GM12878 (cell line): ENCODE measurements at regions not wholly inside any gene's neighbourhood (a gene's known extent, or its start where the extent isn't known, plus 50 kb on each side); places are given as distances from the start of the nearest gene placed in this dataset.

Source experiments
- ATAC-seq: fragments of 200-7000 bp; cut with Tn5 transposase; 3 replicates; pipeline ENCODE4 v1.9.1; 2020; ENCODE audit warnings: mild to moderate bottlenecking, moderate library complexity
- BruUV-seq: library from RNA; stranded (reverse); fragments of 400-500 nt; replicated peaks from 2 replicates; lab custom pipeline; 2021; lab: Mats Ljungman, UMichigan
- CTCF ChIA-PET: fragments of 300-600 bp; sonication (Branson Sonifier 250); formaldehyde crosslinking; extraction: SDS; loops from one replicate; lab custom pipeline; 2021; ENCODE audit warnings: inconsistent platforms; lab: Yijun Ruan, JAX
- POLR2A ChIA-PET: fragments of 350-600 bp; formaldehyde crosslinking; extraction: SDS; loops from one replicate; lab custom pipeline; 2021; ENCODE audit warnings: inconsistent platforms; lab: Charles Lee
- RAD21 ChIA-PET: fragments of 300-600 bp; sonication (Branson Sonifier 250); formaldehyde crosslinking; loops from one replicate; lab custom pipeline; 2023; ENCODE audit warnings: antibody characterized with exemption; ENCODE audit not compliant: unreplicated experiment; lab: Charles Lee
- SMC1A ChIA-PET: fragments of 300-600 bp; sonication (Branson Sonifier 250); formaldehyde crosslinking; loops from one replicate; lab custom pipeline; 2023; ENCODE audit not compliant: unreplicated experiment, uncharacterized antibody; lab: Charles Lee
- DNase-seq: peaks from one replicate; pipeline ENCODE4 v3.0.0-alpha.2; 2011; ENCODE audit warnings: low read depth, low spot score
- FAIRE-seq: peaks from 3 replicates; lab custom pipeline; 2011; peaks lifted over from hg19 to GRCh38; lab: Jason Lieb, UNC
- H2AFZ ChIP-seq: 2 replicates; pipeline ENCODE4 v1.6.0; 2011; ENCODE audit warnings: low read depth, low read length, control low read depth; ENCODE audit not compliant: control insufficient read depth
- H3K27ac ChIP-seq: 2 replicates; pipeline ENCODE4 v1.5.1; 2011; ENCODE audit warnings: control low read depth; ENCODE audit not compliant: control insufficient read depth, insufficient read depth
- H3K27me3 ChIP-seq, 2 experiments: replicated peaks in 1 of 2; 2 replicates each; pipeline versions ENCODE4 v1.6.0 to v1.6.1; 2011; ENCODE audit warnings: low read length in 1 of 2; ENCODE audit not compliant: control insufficient read depth in 2 of 2, insufficient read depth in 2 of 2
- H3K36me3 ChIP-seq, 2 experiments: 2 replicates each; pipeline ENCODE4 v1.5.1; 2011; ENCODE audit warnings: low read length in 1 of 2; ENCODE audit not compliant: control insufficient read depth in 2 of 2, insufficient read depth in 2 of 2
- H3K4me1 ChIP-seq: 2 replicates; pipeline ENCODE4 v1.6.1; 2011; ENCODE audit warnings: mild to moderate bottlenecking, low read length, moderate library complexity, mixed read lengths; ENCODE audit not compliant: control insufficient read depth, insufficient read depth
- H3K4me2 ChIP-seq: 2 replicates; pipeline ENCODE4 v1.6.0; 2011; ENCODE audit warnings: control low read depth; ENCODE audit not compliant: control insufficient read depth, insufficient read depth
- H3K4me3 ChIP-seq: fragments of 200-600 bp; sonication (generic); 2 replicates; pipeline ENCODE4 v1.5.1; 2016
- H3K79me2 ChIP-seq: 2 replicates; pipeline ENCODE4 v1.6.0; 2011; ENCODE audit warnings: low read length; ENCODE audit not compliant: control insufficient read depth, insufficient read depth
- H3K9ac ChIP-seq: 2 replicates; pipeline ENCODE4 v1.8.0; 2011; ENCODE audit warnings: low read length, control low read depth, mixed read lengths; ENCODE audit not compliant: control insufficient read depth, insufficient read depth
- H3K9me3 ChIP-seq: replicated peaks from 3 replicates; pipeline ENCODE4 v1.5.1; 2011; ENCODE audit warnings: mild to moderate bottlenecking, low read length; ENCODE audit not compliant: control insufficient read depth, insufficient read depth
- H4K20me1 ChIP-seq: 2 replicates; pipeline ENCODE4 v1.6.0; 2011; ENCODE audit not compliant: control insufficient read depth, insufficient read depth
- BCLAF1 ChIP-seq: fragments of 450-650 bp; IDR thresholded peaks from 2 replicates; pipeline ENCODE4 v1.6.1; 2017; ENCODE audit warnings: antibody characterized with exemption, mild to moderate bottlenecking, moderate library complexity
- CHD1 ChIP-seq: IDR thresholded peaks from 2 replicates; pipeline ENCODE4 v1.6.1; 2012; ENCODE audit warnings: low read depth, low read length, improper control_type of control experiment
- CREB1 ChIP-seq: IDR thresholded peaks from 2 replicates; pipeline ENCODE4 v1.6.1; 2012; ENCODE audit warnings: low read depth, mild to moderate bottlenecking, inconsistent platforms
- FOS ChIP-seq: IDR thresholded peaks from 3 replicates; pipeline ENCODE4 v1.6.1; 2011; ENCODE audit warnings: borderline replicate concordance; ENCODE audit not compliant: insufficient read length; ENCODE audit errors: extremely low read depth
- HDAC2 ChIP-seq: fragments of 200-600 bp; sonication (generic); IDR thresholded peaks from 2 replicates; pipeline ENCODE4 v1.6.1; 2017
- IRF5 ChIP-seq: fragments of 450-650 bp; IDR thresholded peaks from 2 replicates; pipeline ENCODE4 v1.6.1; 2017; ENCODE audit warnings: borderline replicate concordance
- MAX ChIP-seq: IDR thresholded peaks from 2 replicates; pipeline ENCODE4 v1.6.1; 2012; ENCODE audit warnings: low read depth, low read length, improper control_type of control experiment
- RBBP5 ChIP-seq: fragments of 200-600 bp; sonication (generic); conservative IDR thresholded peaks from 2 replicates; pipeline ENCODE4 v1.6.1; 2016
- SREBF2 ChIP-seq: IDR thresholded peaks from 2 replicates; pipeline ENCODE4 v1.6.1; 2012; ENCODE audit warnings: mild to moderate bottlenecking, low read length
- TAF1 ChIP-seq: IDR thresholded peaks from 2 replicates; pipeline ENCODE4 v1.6.1; 2011; ENCODE audit warnings: mild to moderate bottlenecking, low read depth, low read length, borderline replicate concordance
- YBX1 ChIP-seq: fragments of 450-650 bp; IDR thresholded peaks from 2 replicates; pipeline ENCODE4 v1.6.1; 2016; ENCODE audit warnings: antibody characterized with exemption
- WGBS: methylation state at CpG from one replicate; pipeline ENCODE4 v1.1.6; 2016; ENCODE audit warnings: low lambda C conversion rate; ENCODE audit not compliant: insufficient replicate concordance, insufficient coverage; ENCODE audit errors: missing lambda C conversion rate; 5-methylcytosine and 5-hydroxymethylcytosine counted together
- in situ Hi-C: fragments of 300-500 bp; cut with MboI; formaldehyde crosslinking; loops from 9 replicates; pipeline ENCODE4 v1.14.3; 2018; ENCODE audit warnings: mixed read lengths
- intact Hi-C: fragments of 100-400 bp; cut with micrococcal nuclease; formaldehyde crosslinking; loops from one replicate; pipeline ENCODE4 v1.14.2; 2022; ENCODE audit not compliant: unreplicated experiment

- no peak for TF ChIP-seq RBBP5
Measured at GRCh38 chr22:49227670-49228069, 600.0 kb downstream of the BRD1 start (continued).

- intact Hi-C loops (no loop called here), in situ Hi-C loops (no loop called here)
- BruUV-seq, result no TSS peak
- DNase-seq (no peak), FAIRE-seq (no peak), ATAC-seq (no peak)
- 32% methylated on average over 6 of the region's 6 CpGs for WGBS
- H3K9me3 ChIP-seq, result no peaks in the 10 kb centered on the region; the same call in 2 of the 3 replicates
- no peaks in the 10 kb centered on the region for H3K4me1 ChIP-seq
- H3K4me2 ChIP-seq, result no peak overlapping the region
- no peak overlapping the region for H2AFZ ChIP-seq
- no peak for TF ChIP-seq IRF5
- TF ChIP-seq SREBF2, result no peak
- no peak for TF ChIP-seq HDAC2
- no peak for TF ChIP-seq YBX1
- no peak for TF ChIP-seq FOS
- TF ChIP-seq TAF1, result no peak
- no peak for TF ChIP-seq MAX
- no peak for TF ChIP-seq BCLAF1
- no peak for TF ChIP-seq CREB1
- TF ChIP-seq CHD1, result no peak
- ChIA-PET RAD21 (no interaction called here), POLR2A (no interaction called here), SMC1A (no interaction called here), CTCF (no interaction called here)
- H4K20me1 ChIP-seq, result no peaks in the 10 kb centered on the region
- no peaks in the 10 kb centered on the region for H3K36me3 ChIP-seq
- no peaks in the 10 kb centered on the region for H3K79me2 ChIP-seq
- H3K27me3 ChIP-seq, result no peaks in the 10 kb centered on the region
- no peak overlapping the region for H3K9ac ChIP-seq
- H3K27ac ChIP-seq, result no peak overlapping the region
- H3K4me3 ChIP-seq, result no peak overlapping the region
Measured at GRCh38 chr22:49226096-49226495, 601.6 kb downstream of the BRD1 start.
